ENCODE measurements at regions not wholly inside any gene's neighbourhood (a gene's known extent, or its start where the extent isn't known, plus 50 kb on each side); places are given as distances from the start of the nearest gene placed in this dataset.

DNA sequence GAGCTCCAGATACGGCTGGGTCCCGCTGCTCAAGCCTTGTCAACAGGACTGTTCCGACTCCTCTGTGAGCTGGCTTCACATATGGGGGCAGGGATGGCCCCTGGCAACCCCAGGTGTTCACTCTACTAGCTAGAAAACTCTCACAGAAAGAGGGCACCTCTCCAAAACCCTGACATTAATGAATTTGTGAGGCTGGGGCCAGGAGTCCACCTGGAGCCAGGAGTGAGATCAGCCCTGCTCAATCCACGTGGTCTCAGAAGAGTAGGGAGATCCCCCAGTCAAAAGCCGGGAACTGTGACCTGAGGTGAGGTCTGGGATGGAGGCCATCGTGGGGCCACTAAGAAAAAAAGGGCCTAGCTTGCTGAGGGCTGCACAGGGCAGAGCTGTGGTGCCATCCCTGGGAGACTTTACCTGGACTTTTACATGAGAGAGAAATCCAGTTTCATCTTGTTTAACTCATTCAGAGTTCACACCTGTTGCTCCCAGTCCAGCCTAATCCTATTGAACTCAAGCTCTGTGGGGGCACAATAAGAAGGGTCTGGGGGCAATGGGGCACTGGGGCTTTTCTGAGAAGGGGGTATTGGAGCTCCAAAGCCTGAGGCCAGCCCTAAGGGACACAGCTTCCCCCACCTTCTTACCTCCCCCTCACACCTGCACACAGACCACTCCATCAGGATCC lies 144.3 kb upstream of the MLN start:
- TF ChIP-seq, protein P1, sequence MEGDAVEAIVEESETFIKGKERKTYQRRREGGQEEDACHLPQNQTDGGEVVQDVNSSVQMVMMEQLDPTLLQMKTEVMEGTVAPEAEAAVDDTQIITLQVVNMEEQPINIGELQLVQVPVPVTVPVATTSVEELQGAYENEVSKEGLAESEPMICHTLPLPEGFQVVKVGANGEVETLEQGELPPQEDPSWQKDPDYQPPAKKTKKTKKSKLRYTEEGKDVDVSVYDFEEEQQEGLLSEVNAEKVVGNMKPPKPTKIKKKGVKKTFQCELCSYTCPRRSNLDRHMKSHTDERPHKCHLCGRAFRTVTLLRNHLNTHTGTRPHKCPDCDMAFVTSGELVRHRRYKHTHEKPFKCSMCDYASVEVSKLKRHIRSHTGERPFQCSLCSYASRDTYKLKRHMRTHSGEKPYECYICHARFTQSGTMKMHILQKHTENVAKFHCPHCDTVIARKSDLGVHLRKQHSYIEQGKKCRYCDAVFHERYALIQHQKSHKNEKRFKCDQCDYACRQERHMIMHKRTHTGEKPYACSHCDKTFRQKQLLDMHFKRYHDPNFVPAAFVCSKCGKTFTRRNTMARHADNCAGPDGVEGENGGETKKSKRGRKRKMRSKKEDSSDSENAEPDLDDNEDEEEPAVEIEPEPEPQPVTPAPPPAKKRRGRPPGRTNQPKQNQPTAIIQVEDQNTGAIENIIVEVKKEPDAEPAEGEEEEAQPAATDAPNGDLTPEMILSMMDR (IDR thresholded peaks at IDR 0.05) = no peak
- TF ChIP-seq POLR2A (IDR thresholded peaks at IDR 0.05) = no peak
- no peak for TF ChIP-seq EP300 (IDR thresholded peaks at IDR 0.05)
- Histone ChIP-seq H3K4me1 (no peaks in the 10 kb centered on the region), H3K9me3 (no peaks in the 10 kb centered on the region), H3K27ac (no peak overlapping the region), H3K36me3 (no peaks in the 10 kb centered on the region), H3K27me3 (no peaks in the 10 kb centered on the region), H3K4me3 (no peak overlapping the region)
- 74 to 77% methylated on average over 6 of the region's 6 CpGs for WGBS, 2 donors
- DNase-seq (ENCODE audit: low spot score in 2 of 2) = no peak

DNA sequence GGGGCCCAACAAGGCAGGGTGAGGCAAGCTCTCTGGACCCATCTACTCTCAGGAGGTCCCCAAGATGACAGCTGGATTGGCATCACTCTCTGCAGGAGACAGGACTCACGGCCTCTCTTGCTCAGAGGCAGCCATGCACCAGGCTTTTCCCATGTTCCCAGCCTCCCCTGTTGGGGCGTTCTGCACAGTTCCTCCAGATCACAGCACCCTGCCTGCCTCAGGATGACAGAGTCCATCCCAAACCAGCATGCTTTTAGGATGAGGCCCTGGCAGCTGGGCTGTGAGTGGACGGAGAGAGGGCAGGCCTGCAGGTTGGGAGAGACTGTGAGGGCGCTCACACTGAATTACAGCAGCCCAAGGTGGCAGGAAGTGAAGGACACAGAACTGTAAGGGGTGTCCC lies 143.2 kb upstream of the MLN start:
- no peaks in the 10 kb centered on the region for H3K36me3 ChIP-seq
- H3K4me1 ChIP-seq = no peaks in the 10 kb centered on the region
- no peaks in the 10 kb centered on the region for H3K27me3 ChIP-seq
- TF ChIP-seq POLR2A (IDR thresholded peaks at IDR 0.05) = no peak
- TF ChIP-seq EP300 (IDR thresholded peaks at IDR 0.05) = no peak
- TF ChIP-seq, protein P1 (IDR thresholded peaks at IDR 0.05) = no peak
- 74 to 79% methylated on average over 4 of the region's 4 CpGs for WGBS, 2 donors
- H3K9me3 ChIP-seq = no peaks in the 10 kb centered on the region
- no peak overlapping the region for H3K4me3 ChIP-seq
- DNase-seq (ENCODE audit: low spot score in 2 of 2) = no peak
- H3K27ac ChIP-seq = no peak overlapping the region

DNA sequence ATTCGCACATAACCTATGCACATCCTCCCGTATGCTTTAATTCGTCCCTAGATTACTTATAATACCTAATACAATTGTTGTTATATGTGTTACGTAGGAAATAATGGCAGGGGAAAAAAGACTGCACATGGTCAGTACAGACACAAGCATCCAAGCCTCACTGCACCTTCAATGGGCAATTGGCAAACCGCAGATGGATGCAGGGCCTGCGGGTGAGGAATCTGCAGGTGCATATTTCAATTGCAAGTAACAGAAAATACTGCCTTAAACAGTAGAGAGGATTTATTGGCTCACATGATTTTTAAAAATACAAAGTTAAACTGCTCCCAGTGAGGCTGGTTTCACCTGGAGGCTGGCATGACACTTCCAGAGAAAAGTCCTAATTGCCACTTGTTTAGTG lies 142.1 kb upstream of the MLN start:
- 86 to 94% methylated on average over 6 of the region's 6 CpGs for WGBS, 2 donors
- no peak for TF ChIP-seq POLR2A (IDR thresholded peaks at IDR 0.05)
- no peak for TF ChIP-seq EP300 (IDR thresholded peaks at IDR 0.05)
- TF ChIP-seq, protein P1 (IDR thresholded peaks at IDR 0.05) = no peak
- Histone ChIP-seq H3K9me3 (no peaks in the 10 kb centered on the region), H3K27me3 (no peaks in the 10 kb centered on the region), H3K36me3 (no peaks in the 10 kb centered on the region), H3K27ac (no peak overlapping the region), H3K4me1 (no peaks in the 10 kb centered on the region), H3K4me3 (no peak overlapping the region)
- DNase-seq (ENCODE audit: low spot score in 2 of 2) = no peak

DNA sequence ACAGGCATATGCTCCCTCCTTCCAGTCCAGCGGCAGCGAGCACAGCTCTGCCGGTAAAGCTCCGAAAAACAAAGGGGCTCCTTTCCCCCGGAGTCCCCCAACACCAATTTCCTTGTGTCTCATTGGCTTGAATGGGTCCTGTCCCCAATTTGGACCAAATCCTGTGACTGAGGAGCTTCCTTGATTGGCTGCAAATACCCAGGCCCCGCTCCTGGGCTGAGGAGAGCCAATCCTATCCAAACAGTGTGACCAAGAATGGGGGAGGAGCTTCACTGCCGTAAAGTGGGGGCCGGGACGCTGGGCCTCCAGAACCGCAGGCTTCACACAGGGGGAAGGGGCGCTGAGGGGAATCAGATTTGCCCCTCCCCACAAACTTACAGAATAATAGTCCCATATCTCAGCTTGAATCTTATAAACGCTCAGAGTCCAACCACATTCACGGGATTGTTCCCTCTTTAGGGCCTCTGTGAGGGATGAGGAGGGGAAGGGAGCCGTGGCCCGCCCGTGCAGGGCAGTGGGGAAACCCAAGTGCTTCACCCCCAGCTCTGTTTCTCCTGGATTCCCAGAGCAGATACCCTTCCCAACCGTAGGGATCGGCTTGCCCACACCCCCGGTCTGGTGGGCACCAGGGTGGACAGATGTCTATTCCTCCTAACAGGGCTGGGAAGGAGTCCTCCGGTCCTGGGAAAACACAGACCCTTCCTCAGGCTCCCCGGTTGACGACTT lies 141.0 kb upstream of the MLN start:
- H3K4me3 ChIP-seq = no peak overlapping the region
- H3K36me3 ChIP-seq = no peaks in the 10 kb centered on the region
- no peaks in the 10 kb centered on the region for H3K4me1 ChIP-seq
- H3K27me3 ChIP-seq = no peaks in the 10 kb centered on the region
- DNase-seq (ENCODE audit: low spot score in 2 of 2) = no peak
- 77 to 81% methylated on average over 22 of the region's 22 CpGs for WGBS, 2 donors
- no peaks in the 10 kb centered on the region for H3K9me3 ChIP-seq
- no peak overlapping the region for H3K27ac ChIP-seq
- TF ChIP-seq EP300 (IDR thresholded peaks at IDR 0.05) (no peak), POLR2A (IDR thresholded peaks at IDR 0.05) (no peak)
- TF ChIP-seq, protein P1 (IDR thresholded peaks at IDR 0.05) = no peak

DNA sequence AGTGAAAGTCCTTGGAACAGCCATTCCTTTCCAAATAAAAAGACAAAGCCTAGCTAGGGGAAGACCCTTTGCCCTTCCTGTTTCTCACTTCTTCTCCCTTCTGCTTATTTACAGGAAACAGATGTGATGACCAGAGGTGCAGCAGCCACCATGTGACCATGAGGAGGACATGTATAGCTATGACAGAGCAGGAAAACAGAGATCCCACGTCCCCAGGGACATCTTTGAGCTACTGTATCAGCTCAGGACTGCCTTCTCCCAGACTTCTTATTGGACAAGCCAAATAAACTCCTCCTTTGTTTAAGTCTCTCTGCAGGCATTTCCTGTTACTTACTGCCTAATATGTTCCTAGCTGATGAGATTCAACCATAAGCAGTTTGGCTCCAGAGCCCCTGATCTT lies 133.1 kb upstream of the MLN start:
- Histone ChIP-seq H3K27ac (no peak overlapping the region), H3K4me1 (no peaks in the 10 kb centered on the region), H3K36me3 (no peaks in the 10 kb centered on the region), H3K4me3 (no peak overlapping the region), H3K27me3 (peaks cover 0 to 24% of the 10 kb centered on the region in 2 donors), H3K9me3 (peaks cover 0 to 5% (median 0%) of the 10 kb centered on the region in 4 donors)
- WGBS, 2 donors = 14 to 53% methylated on average over 1 of the region's 1 CpG
- TF ChIP-seq, protein P1 (IDR thresholded peaks at IDR 0.05) = no peak
- TF ChIP-seq EP300 (IDR thresholded peaks at IDR 0.05) (no peak), POLR2A (IDR thresholded peaks at IDR 0.05) (no peak)
- no peak for DNase-seq (ENCODE audit: low spot score in 2 of 2)

Data from tibial nerve (tissue), 4 donors.